GM18511 (cell line): ENCODE measurements at regions not wholly inside any gene's neighbourhood (a gene's known extent, or its start where the extent isn't known, plus 50 kb on each side); places are given as distances from the start of the nearest gene placed in this dataset.

Source experiments
- ATAC-seq: cut with Tn5 transposase; IDR thresholded peaks from one replicate; pipeline ENCODE4 v1.9.1; 2021; ENCODE audit warnings: mild to moderate bottlenecking, moderate library complexity; ENCODE audit not compliant: unreplicated experiment

DNA sequence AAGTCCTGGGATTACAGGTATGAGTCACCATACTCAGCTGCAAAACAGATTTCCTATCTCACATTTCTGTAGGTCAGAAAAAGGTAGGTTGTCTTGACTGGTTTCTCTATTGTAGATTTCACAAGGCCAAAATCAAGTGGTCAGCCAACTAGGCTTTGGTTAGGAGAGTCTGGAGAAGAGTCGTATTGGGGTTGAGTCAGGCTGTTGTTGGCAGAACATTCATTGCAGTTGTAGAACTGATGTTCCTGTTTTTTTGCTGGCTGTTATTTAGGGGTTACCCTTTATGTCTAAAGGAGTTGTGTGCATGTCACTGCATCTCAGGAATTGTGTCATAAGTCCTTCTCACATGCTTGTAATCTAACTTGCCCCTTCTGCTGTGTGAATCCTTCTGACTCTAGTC is 814.2 kb upstream of the GRAMD2B start:
- ATAC-seq, result no peak

DNA sequence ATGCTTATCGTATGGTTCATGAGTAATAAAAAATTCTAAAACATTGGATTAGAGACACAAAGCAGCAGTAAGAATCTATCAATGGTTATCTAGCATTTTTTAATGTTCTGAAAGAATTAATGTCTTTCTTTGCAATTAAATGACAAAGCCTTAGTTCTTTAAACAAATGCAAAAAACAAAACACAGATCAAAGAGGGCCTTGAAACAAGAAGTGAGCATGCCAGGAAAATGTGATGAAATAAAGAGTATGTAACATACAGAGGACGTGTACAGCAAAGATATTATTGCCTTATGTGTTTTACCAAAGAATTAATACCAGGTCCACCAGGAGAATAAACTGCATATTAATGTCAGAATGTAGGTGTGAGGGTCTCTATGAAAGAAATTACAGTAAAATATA is 812.3 kb upstream of the GRAMD2B start:
- ATAC-seq, result no peak

DNA sequence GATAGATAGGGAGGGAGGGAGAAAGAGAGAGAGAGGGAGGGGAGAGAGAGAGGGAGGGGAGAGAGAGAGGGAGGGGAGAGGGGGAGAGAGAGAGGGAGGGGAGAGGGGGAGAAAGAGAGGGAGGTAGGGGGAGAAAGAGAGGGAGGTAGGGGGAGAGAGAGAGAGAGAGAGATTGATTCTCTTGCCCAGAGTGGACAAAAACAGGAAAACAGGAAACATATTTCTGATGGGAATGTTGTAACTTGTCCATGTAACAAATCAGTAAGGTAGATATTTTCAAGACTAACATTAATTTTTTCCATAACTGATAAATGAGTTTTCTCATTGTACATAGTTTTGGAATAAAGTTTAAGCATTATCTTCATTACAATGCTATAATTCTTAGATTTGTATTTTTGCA is 811.7 kb upstream of the GRAMD2B start:
- no peak for ATAC-seq

DNA sequence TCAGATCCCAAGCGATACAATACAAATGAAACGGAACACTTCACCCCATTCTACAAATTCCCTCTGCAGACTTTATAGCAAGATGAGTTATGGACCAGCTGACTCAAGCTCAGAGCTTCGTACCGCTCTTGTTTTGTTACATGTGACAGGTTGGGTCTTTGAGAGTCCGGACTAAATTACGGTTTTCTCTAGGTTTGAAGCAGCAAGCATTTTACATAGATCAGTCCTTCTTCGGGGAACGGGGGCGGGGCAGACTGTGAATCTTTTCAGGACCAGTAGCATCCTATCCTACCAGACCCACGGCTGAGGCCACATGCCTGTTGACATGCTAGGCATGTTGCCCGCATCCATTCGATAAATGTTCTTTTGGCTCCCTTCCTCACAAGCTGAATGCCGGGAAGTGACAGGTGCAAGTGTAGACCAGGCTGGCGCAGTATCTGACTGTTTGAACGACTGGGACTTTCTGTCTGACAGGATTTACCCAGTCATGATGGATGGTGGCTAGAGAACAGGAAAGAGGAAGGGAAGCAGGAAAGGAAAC is 811.0 kb upstream of the GRAMD2B start:
- no peak for ATAC-seq

DNA sequence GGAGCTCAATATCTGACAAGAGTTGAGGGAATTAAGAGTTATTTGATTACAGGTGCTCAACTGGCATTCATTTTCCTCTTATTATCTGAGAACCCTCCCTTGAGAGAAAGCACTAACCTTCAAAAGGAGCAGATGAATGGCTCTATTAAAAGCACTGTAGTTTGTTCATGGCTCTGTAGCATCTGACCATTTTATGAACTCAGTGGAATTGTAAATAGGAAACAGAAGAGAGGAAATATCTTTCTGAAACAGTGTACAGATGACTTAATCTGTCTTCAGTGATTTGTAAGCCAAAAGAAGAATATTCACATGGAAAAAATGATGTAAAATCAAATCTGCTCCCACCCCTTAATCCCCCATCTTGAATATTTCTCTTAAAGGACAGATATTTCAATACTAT is 810.4 kb upstream of the GRAMD2B start:
- ATAC-seq, result no peak

DNA sequence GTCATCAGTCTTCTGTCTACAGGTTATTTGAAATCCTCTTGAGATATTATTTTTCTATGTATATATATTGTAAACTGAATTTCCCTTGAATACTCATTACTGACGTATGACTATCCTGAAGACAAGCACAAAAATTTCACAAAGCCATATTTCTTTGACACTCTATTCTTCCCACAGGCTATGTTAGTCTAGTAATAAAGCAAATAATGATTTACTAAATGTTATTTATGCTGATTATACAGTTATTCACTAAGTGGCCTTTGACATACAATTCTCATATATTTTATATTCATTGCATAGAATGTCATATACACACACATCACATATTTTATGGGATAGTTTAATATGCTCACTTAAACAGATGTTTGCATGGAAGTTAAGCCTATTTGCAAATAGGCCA is 793.0 kb upstream of the GRAMD2B start:
- no peak for ATAC-seq

DNA sequence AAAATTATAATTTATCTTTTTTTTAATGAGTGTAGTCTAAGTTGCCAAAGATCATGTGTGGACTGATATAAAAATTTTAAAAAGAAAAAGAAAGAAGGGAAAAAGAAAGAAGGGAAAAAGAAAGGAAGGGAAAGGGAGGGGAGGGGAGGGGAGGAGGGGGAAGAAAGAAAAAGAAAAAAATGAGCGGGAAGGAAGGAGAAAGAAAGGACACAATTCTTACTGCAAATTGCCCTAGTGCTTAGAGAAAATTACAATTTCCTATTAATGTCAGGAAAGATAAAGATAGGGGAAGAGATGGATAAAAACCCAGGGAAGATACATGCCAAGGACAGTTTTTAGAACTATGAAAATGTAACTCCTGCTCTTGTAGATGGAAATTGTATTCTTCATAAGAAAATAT is 789.7 kb upstream of the GRAMD2B start:
- ATAC-seq, result no peak

DNA sequence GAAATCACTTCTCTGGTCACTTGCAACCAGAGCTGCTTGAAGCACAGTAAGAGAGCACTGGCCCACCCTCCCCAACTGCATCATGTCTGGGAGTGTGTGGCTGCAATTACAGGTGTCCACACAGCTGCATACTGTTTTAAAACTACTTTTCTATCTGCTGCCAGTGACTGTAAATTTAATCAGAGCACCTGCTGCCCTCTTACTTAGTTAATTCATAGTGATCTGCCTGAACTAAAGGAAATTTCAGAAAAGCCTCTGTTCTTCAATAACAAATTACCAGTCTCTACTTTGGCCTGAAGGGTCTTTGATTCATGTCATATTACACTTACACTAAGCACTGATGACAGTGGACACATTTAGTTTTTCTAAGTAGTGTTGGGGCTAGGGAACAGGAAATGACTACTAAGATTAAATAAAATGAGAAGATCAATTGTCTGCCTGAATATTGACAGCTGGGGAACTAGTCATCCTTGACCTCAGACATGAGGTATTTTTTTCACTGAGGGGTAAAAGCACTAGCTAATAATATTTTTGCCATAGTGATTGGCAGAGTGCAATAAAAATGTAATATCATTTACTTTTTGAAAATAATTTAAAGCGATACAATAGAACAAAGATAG is 788.9 kb upstream of the GRAMD2B start:
- ATAC-seq, result no peak

DNA sequence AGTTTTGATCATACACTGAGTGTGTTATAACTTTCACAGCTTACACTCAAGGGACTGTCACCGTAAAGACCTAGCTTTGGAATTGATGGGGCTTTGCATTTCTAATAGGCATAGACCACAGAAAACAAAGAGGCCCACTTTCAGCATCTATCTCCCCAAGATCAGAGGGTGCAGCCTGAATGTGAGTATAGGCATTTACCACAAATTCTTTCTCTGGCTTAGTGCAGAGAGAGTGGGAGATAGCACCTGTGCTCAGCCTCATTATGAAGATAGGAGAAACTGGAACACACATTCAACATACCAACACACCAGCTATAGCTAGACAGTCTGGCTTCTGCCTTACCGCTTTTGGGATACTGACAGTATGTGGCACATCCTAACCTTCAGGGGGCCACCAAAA is 783.4 kb upstream of the GRAMD2B start:
- ATAC-seq, result no peak

DNA sequence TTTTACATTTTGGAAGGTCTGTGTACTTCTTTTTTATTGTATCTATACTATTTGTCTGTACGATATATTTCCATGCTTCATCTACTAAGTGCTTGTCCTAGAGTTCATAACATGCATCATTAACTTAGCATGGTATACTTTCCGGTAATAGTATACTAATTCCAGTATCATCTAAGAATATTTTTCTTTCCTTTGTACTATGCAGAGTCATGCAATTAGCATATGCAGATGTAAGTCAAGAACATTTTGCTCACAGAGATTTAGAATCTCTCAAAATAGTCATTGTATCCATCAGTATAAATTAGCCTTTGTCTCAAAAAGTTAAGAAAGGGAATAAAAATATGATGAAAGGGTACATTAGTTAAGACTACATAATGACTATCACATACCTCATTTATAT is 770.4 kb upstream of the GRAMD2B start:
- ATAC-seq, result no peak

DNA sequence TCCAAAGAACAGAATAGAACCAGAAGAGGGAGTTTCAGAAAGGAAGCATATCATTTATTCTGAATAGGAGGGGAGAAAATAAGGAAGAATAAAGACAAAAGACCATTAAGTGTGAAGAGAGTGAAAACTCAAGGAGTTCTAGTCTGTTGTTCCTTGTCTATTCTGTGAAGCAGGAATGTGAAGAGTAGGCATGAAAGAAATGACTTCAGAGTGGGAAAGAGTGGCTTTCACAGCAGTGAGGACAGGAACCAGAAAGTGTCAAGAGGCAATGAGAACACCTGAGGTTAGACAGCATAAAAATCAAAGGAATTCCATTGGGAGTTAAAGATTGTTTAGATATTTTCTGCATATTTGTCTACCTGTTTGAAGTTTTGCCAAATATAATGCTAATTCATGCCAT is 768.8 kb upstream of the GRAMD2B start:
- ATAC-seq, result no peak

DNA sequence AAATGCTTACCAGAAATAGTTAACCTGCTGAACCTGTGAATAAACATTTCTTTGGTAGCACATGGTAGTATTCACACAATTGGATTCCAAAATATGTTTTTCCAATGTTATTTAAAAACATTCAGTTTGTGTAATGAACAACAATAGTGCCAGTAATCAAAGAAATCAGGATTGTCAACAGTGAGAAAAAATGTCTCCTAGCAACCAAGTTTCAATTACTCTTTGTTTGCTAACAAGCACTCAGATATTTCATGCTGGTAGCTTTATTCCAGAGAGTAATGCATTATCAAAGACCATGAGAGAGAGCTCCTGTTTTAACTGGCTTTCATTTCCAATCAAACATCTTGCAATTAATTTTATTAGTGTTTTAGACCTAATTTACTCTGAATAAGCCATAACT is 768.1 kb upstream of the GRAMD2B start:
- no peak for ATAC-seq

DNA sequence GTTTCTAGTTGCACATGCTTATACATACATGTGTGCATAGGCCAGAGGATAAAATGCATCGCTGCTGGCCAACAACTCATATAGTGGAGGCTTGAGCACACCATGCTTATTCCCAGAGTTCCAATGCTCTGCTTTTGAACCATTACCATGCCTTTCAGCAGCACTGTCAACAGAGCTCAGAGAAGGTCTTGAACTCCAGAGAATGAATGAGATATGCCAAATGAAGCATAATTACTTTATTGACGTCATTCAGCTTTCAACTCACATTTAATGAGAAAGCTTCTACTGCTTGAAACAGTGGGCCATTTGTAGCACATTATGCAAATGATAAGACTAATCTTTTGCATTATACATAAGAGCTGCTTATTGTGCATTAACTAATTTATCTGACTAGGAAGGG is 765.3 kb upstream of the GRAMD2B start:
- ATAC-seq, result no peak

DNA sequence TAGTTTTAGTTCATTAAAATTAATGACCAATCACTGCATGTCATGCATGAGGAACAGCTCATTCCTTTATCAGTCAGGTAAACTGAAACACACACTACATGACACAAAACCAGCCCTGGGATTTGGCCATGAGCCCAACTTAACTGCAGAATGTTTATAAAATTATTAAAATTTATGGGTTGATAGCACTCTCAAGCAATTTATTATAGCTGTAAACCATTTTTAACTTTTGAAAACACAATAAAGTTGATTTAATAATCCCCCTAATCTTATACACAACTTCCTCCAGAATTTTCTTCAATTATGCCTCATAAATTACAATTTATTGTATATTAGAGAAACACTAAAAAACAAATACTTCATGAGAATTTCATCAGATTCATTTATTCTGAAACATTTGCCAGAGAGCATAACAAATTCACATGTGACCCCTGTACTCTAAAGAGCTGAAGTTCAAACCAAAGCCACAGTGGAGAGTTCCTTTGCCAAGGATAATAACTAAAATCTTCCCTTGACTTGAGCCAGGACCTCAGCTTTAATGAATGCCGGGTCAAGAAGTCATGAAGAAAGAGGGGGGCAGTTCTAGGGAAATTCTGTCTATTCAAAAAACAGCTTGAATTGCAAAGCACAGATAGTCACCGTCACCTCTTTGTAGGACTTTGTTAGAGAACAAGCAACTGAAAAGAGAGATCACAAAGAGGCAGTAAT is 763.7 kb upstream of the GRAMD2B start:
- no peak for ATAC-seq

DNA sequence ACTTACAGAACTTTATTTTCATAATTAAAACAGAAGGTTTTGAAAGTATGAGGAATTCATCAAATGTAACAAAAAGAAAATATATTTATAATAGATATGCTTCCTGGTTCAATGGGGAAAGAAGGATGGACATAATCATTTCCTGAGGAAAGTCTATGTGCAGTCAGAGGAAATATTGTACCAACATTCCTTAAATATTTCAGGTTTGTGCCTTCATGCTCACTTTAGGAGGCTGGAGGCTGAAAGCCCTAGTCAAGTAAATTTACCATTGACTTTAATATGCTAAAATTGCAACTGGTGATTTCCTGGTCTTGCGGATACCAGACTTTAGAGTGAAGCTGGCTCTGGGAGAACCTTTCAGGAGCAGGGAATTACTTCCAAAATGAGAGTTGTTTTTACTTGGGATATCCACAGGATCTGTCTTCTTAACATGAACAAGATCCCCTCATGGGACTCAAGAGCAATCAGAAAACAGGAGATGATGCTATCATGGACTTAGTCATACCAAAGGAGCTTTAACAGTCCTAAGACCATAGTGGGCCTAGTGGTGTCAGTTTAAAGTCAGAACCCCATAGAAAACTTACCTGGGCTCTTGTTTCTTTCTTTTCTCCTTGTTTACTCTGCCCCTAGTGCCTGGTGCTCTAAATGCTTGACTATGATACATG is 762.8 kb upstream of the GRAMD2B start:
- ATAC-seq, result no peak

DNA sequence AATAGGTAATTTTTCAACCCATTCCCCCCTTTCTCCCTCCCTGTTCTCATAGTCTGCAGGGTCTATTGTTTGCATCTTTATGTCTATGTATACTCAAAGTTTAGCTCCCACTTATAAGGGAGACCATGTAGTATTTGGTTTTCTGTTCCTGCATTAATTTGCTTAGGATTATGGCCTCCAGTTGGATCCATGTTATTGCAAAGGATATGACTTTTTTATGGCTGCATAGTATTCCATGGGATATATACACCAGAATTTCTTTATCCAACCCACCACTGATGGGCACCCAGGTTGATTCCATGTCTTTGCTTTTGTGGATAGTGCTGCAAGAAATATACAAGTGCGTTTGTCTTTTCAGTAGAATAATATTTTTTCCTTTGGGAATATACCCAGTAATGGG is 761.6 kb upstream of the GRAMD2B start:
- ATAC-seq, result no peak

DNA sequence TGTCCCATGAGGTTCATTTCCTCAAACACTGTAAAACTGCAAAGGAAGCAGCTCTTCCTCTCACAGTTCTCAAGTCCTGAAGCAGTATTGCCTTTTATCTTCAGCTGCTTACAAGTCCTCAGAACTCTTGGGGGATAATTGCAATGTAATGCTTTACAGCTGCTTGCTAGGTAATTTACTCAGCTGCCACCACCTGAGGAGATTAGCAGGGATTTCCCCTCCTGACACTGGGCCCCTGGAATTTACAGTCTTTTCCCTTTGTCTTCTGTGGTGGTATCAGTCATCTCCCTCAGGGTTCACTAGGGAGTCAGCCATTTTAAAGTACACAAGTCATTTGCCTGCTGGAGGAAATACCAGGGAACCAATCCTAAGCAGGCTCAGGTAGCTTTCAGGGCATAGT is 754.3 kb upstream of the GRAMD2B start:
- ATAC-seq, result no peak

DNA sequence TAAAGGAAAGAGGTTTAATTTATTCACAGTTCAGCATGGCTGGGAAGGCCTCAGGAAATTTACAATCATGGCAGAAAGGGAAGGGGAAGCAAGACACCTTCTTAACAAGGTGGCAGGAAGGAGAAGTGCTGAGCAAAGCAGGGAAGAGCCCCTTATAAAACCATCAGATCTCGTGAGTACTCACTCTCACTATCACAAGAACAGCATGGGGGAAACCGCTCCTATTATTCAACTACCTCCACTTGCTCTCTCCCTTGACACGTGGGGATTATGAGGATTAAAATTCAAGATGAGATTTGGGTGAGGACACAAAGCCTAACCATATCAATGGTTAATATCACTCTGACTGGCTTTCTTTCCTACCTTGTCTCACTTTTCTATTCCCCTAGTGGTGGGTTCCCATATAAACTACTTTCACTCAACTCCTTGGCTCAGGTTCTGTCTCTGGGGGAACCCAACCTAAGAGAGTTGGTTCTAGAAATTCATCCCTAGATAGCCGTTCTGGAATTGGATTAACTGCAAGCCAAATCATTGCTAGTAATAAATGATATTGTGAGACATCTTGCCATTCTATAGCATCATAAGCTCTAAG is 749.8 kb upstream of the GRAMD2B start:
- no peak for ATAC-seq

DNA sequence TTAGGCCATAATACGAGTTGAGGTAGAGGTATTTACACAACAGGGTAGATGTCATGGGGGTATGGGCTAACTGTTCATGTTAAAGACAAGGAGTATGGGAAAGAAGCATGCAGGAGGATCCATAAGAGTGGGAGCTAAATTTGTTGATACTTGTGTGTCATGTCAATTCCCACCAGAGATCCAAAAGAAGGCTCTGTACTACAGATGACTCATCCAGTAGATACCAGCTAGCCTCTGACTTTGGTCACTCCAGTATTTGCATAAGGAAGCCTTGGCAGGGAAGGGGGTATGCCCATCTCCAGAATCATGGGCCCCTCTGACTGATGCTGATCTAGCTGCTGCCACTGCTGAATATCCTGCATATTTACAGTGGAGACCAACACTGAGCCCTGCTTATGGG is 743.7 kb upstream of the GRAMD2B start:
- no peak for ATAC-seq

DNA sequence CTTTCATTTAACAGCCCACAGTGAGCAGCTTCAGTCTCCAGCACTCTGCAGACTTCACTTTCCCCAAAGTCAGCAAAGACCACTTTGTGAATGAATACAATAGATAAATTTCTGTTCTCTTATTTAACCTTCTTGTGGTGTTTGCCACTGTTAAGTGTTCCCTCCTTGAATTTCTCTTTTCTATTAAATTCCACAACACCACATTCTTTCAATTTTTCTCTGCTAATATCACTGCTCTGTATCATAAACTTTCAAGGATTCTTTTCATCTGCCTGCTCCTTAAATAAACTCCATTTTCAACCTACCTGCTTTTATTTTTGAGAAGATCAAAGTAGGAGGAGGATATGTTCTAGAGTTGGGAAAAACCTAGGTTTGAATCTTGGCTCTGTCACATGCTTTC is 739.5 kb upstream of the GRAMD2B start:
- ATAC-seq, result no peak

DNA sequence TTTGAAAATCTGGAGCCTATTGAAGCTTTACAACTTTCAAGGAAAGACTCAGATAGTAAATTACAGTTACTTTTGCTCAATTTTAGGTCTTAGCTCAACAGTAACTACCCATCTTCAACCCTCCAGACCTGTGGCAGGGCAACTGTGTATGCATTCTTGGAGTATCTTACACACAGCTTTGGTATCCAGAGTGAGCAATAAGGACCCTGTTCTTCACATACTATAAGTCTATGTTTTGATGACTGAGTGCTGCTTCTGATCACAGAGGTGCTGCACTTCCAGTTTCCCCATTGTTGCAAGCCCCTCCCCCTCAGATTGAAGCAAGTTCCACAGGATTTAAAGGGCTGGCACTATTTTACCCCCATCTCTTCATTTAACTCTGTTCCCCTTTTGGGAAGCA is 737.4 kb upstream of the GRAMD2B start:
- no peak for ATAC-seq
